ENCODE measurements at regions not wholly inside any gene's neighbourhood (a gene's known extent, or its start where the extent isn't known, plus 50 kb on each side); places are given as distances from the start of the nearest gene placed in this dataset.

- TF ChIP-seq CTCF (IDR thresholded peaks at IDR 0.05) (no peak), POLR2A (IDR thresholded peaks at IDR 0.05) (no peak)
Observed at GRCh38 chrX:51798701-51799100, 55.5 kb downstream of the GSPT2 start.

Measured in prostate gland (tissue), 2 donors.